Lower lobe of right lung (tissue), 2 donors: ENCODE measurements at regions not wholly inside any gene's neighbourhood (a gene's known extent, or its start where the extent isn't known, plus 50 kb on each side); places are given as distances from the start of the nearest gene placed in this dataset.

Experiments
- ATAC-seq, 2 donors: fragments of 200-7000 bp; cut with Tn5 transposase; one replicate each; pipeline ENCODE4 v1.9.1; 2020 to 2022; ENCODE audit warnings: mild to moderate bottlenecking in 2 of 2, moderate library complexity in 2 of 2
- DNase-seq: peaks from one replicate; pipeline ENCODE4 v3.0.0-alpha.2; 2020
- H3K27ac ChIP-seq: fragments of 200-600 bp; one replicate; pipeline ENCODE4 v1.8.0; 2022
- H3K27me3 ChIP-seq: fragments of 200-600 bp; one replicate; pipeline ENCODE4 v1.8.0; 2022; ENCODE audit warnings: low read depth
- H3K36me3 ChIP-seq: fragments of 200-600 bp; one replicate; pipeline ENCODE4 v1.8.0; 2022; ENCODE audit warnings: mild to moderate bottlenecking
- H3K4me1 ChIP-seq: fragments of 200-600 bp; one replicate; pipeline ENCODE4 v1.8.0; 2022
- H3K4me3 ChIP-seq: fragments of 200-600 bp; one replicate; pipeline ENCODE4 v1.8.0; 2022; ENCODE audit warnings: mild to moderate bottlenecking
- H3K9me3 ChIP-seq: fragments of 200-600 bp; one replicate; pipeline ENCODE4 v1.8.0; 2022
- intact Hi-C: fragments of 100-400 bp; cut with DNase I; formaldehyde crosslinking; loops from one replicate; pipeline ENCODE4 v1.11.0; 2022
- TF ChIP-seq, protein P1 (sequence below): fragments of 200-600 bp; IDR thresholded peaks from one replicate; pipeline ENCODE4 v1.8.0; 2022; ENCODE audit warnings: antibody characterized with exemption, mild to moderate bottlenecking
- donor health status: DM: no; HTN: yes; CAD: no; lungs with severe emphysema.

GRCh38 chr9:80049096-80049782 is 477.5 kb downstream of the TLE4 start:
- intact Hi-C loops, result no loop called here
- ATAC-seq (no peak), DNase-seq (no peak)
- H3K27me3 ChIP-seq, result no peaks in the 10 kb centered on the region
- no peak overlapping the region for H3K4me3 ChIP-seq
- peaks cover 6% of the 10 kb centered on the region for H3K4me1 ChIP-seq
- no peak overlapping the region for H3K27ac ChIP-seq
- TF ChIP-seq, protein P1, sequence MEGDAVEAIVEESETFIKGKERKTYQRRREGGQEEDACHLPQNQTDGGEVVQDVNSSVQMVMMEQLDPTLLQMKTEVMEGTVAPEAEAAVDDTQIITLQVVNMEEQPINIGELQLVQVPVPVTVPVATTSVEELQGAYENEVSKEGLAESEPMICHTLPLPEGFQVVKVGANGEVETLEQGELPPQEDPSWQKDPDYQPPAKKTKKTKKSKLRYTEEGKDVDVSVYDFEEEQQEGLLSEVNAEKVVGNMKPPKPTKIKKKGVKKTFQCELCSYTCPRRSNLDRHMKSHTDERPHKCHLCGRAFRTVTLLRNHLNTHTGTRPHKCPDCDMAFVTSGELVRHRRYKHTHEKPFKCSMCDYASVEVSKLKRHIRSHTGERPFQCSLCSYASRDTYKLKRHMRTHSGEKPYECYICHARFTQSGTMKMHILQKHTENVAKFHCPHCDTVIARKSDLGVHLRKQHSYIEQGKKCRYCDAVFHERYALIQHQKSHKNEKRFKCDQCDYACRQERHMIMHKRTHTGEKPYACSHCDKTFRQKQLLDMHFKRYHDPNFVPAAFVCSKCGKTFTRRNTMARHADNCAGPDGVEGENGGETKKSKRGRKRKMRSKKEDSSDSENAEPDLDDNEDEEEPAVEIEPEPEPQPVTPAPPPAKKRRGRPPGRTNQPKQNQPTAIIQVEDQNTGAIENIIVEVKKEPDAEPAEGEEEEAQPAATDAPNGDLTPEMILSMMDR, result no peak
- H3K36me3 ChIP-seq, result no peaks in the 10 kb centered on the region
- peaks cover 9% of the 10 kb centered on the region for H3K9me3 ChIP-seq

DNA sequence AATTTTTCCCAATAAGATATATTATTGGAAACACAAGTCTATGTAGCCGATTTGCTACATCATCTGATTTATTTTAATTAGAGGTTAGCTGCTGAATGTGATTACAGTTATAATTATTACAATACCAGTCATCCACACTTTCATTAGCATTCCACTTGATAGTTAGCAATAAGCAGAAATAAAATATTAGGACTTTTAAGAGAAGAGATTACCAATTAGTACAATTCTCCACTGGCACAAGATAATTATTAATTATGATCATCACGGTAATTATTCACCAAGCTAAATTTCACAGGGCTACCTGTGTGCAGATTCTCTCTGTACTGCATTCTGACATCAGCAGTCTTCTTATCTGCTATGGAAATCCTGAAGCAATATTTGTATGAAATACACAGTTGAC is 474.7 kb downstream of the TLE4 start:
- intact Hi-C loops, result no loop called here
- no peak for ATAC-seq
- TF ChIP-seq, protein P1, result no peak

GRCh38 chr9:80041821-80042220 is 470.1 kb downstream of the TLE4 start:
- Histone ChIP-seq H3K4me3 (no peak overlapping the region), H3K36me3 (no peaks in the 10 kb centered on the region), H3K4me1 (no peaks in the 10 kb centered on the region), H3K27me3 (no peaks in the 10 kb centered on the region), H3K9me3 (no peaks in the 10 kb centered on the region), H3K27ac (no peak overlapping the region)
- intact Hi-C loops, result no loop called here
- no peak for ATAC-seq
- TF ChIP-seq, protein P1, result no peak
- DNase-seq, result no peak

More for the DNA sequence above, 474.7 kb downstream of the TLE4 start:
- no peaks in the 10 kb centered on the region for H3K27me3 ChIP-seq
- H3K4me1 ChIP-seq, result peaks cover 6% of the 10 kb centered on the region
- H3K27ac ChIP-seq, result no peak overlapping the region
- H3K36me3 ChIP-seq, result no peaks in the 10 kb centered on the region
- DNase-seq, result no peak
- no peaks in the 10 kb centered on the region for H3K9me3 ChIP-seq
- H3K4me3 ChIP-seq, result no peak overlapping the region

DNA sequence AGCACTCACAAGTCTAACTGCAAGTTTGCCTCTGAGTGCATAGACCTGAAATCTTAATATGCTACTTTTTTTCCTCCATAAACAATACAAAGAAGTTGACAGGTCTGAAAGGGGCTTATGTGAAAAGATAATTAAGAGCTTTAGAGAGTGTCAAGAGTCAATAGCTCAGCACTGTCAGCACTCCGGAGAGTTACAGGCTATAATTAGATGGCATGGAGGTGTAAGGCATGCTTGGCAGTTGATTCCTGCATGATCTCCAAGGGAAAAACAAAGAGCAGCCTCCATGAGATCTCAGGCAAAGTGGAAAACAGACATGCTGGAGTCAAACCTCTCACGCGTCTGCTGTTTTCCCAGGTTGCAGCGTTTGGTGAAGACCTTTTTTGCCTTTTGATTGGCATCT is 468.7 kb downstream of the TLE4 start:
- Histone ChIP-seq H3K36me3 (no peaks in the 10 kb centered on the region), H3K4me3 (no peak overlapping the region), H3K4me1 (no peaks in the 10 kb centered on the region), H3K27me3 (no peaks in the 10 kb centered on the region), H3K9me3 (no peaks in the 10 kb centered on the region), H3K27ac (no peak overlapping the region)
- ATAC-seq (no peak), DNase-seq (no peak)
- TF ChIP-seq, protein P1, result no peak
- intact Hi-C loops, result no loop called here

- H3K27ac ChIP-seq, result no peak overlapping the region
- DNase-seq, result no peak
- no peaks in the 10 kb centered on the region for H3K4me1 ChIP-seq
- H3K36me3 ChIP-seq, result no peaks in the 10 kb centered on the region
- H3K4me3 ChIP-seq, result no peak overlapping the region
- no peak for ATAC-seq
- TF ChIP-seq, protein P1, result no peak
- peaks cover 4% of the 10 kb centered on the region for H3K9me3 ChIP-seq
- intact Hi-C loops, result no loop called here
- no peaks in the 10 kb centered on the region for H3K27me3 ChIP-seq
Observed at GRCh38 chr9:80030801-80031200, 459.0 kb downstream of the TLE4 start.
